ENCODE measurements at regions not wholly inside any gene's neighbourhood (a gene's known extent, or its start where the extent isn't known, plus 50 kb on each side); places are given as distances from the start of the nearest gene placed in this dataset.

GRCh38 chr7:72503644-72504043 is 91.5 kb upstream of the CALN1 start:
- TF ChIP-seq, protein P1, sequence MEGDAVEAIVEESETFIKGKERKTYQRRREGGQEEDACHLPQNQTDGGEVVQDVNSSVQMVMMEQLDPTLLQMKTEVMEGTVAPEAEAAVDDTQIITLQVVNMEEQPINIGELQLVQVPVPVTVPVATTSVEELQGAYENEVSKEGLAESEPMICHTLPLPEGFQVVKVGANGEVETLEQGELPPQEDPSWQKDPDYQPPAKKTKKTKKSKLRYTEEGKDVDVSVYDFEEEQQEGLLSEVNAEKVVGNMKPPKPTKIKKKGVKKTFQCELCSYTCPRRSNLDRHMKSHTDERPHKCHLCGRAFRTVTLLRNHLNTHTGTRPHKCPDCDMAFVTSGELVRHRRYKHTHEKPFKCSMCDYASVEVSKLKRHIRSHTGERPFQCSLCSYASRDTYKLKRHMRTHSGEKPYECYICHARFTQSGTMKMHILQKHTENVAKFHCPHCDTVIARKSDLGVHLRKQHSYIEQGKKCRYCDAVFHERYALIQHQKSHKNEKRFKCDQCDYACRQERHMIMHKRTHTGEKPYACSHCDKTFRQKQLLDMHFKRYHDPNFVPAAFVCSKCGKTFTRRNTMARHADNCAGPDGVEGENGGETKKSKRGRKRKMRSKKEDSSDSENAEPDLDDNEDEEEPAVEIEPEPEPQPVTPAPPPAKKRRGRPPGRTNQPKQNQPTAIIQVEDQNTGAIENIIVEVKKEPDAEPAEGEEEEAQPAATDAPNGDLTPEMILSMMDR (conservative IDR thresholded peaks at IDR 0.05), result no peak
- TF ChIP-seq ZFX (IDR thresholded peaks at IDR 0.05), result no peak

Measured in C4-2B (cell line).